ENCODE measurements at regions not wholly inside any gene's neighbourhood (a gene's known extent, or its start where the extent isn't known, plus 50 kb on each side); places are given as distances from the start of the nearest gene placed in this dataset.

GRCh38 chr10:9097206-9097990 lies 1042.9 kb downstream of the GATA3 start:
- TF ChIP-seq EZH2 (IDR thresholded peaks at IDR 0.05; ENCODE audit: borderline replicate concordance, low read depth, low read length, severe bottlenecking) (no peak), POLR2A (IDR thresholded peaks at IDR 0.05; ENCODE audit: low read depth, low read length) (no peak), POLR2AphosphoS5 (IDR thresholded peaks at IDR 0.05; ENCODE audit: insufficient read depth, low read depth, low read length) (no peak)
- TF ChIP-seq, protein P1, sequence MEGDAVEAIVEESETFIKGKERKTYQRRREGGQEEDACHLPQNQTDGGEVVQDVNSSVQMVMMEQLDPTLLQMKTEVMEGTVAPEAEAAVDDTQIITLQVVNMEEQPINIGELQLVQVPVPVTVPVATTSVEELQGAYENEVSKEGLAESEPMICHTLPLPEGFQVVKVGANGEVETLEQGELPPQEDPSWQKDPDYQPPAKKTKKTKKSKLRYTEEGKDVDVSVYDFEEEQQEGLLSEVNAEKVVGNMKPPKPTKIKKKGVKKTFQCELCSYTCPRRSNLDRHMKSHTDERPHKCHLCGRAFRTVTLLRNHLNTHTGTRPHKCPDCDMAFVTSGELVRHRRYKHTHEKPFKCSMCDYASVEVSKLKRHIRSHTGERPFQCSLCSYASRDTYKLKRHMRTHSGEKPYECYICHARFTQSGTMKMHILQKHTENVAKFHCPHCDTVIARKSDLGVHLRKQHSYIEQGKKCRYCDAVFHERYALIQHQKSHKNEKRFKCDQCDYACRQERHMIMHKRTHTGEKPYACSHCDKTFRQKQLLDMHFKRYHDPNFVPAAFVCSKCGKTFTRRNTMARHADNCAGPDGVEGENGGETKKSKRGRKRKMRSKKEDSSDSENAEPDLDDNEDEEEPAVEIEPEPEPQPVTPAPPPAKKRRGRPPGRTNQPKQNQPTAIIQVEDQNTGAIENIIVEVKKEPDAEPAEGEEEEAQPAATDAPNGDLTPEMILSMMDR (IDR thresholded peaks at IDR 0.05; ENCODE audit: extremely low read depth in 1 of 2, insufficient read depth in 1 of 2, low read depth in 1 of 2, low read length in 2 of 2) = no peak

All from endothelial cell of umbilical vein (primary cell).